ENCODE measurements at regions not wholly inside any gene's neighbourhood (a gene's known extent, or its start where the extent isn't known, plus 50 kb on each side); places are given as distances from the start of the nearest gene placed in this dataset.

GRCh38 chr3:70556056-70556455 is 243.6 kb upstream of the MDFIC2 start:
- TF ChIP-seq CTCF (conservative IDR thresholded peaks at IDR 0.05; ENCODE audit: low read length): no peak
- no peak for TF ChIP-seq EZH2phosphoT487 (IDR thresholded peaks at IDR 0.05; ENCODE audit: borderline replicate concordance, low read depth, low read length)

Data from OCI-LY7 (cell line).